WTC11 (cell line): ENCODE measurements at regions not wholly inside any gene's neighbourhood (a gene's known extent, or its start where the extent isn't known, plus 50 kb on each side); places are given as distances from the start of the nearest gene placed in this dataset.

ENCODE experiments used
- ATAC-seq: fragments of 200-7000 bp; cut with Tn5 transposase; 2 replicates; pipeline ENCODE4 v1.10.0; 2021; ENCODE audit warnings: mild to moderate bottlenecking, moderate library complexity
- CTCF ChIA-PET: fragments of 300-600 bp; sonication (Branson Sonifier 250); formaldehyde crosslinking; loops from one replicate; lab custom pipeline; 2021; ENCODE audit warnings: antibody characterized with exemption; lab: Charles Lee
- POLR2A ChIA-PET: fragments of 350-600 bp; sonication (Branson Sonifier 250); formaldehyde crosslinking; loops from one replicate; lab custom pipeline; 2021; ENCODE audit warnings: antibody characterized with exemption; lab: Charles Lee
- DNase-seq: peaks from one replicate; pipeline ENCODE4 v3.0.0; 2021; ENCODE audit warnings: low spot score
- H3K27ac Mint-ChIP-seq: 2 replicates; pipeline ENCODE4 v1.8.0; 2021; ENCODE audit warnings: mixed read lengths
- H3K27me3 Mint-ChIP-seq: 2 replicates; pipeline ENCODE4 v1.8.0; 2021; ENCODE audit warnings: low read depth, mild to moderate bottlenecking, moderate library complexity, mixed read lengths
- H3K36me3 Mint-ChIP-seq: 2 replicates; pipeline ENCODE4 v1.8.0; 2021; ENCODE audit warnings: mixed read lengths
- H3K4me1 Mint-ChIP-seq: 2 replicates; pipeline ENCODE4 v1.8.0; 2022; ENCODE audit warnings: mixed read lengths
- H3K4me3 Mint-ChIP-seq: 2 replicates; pipeline ENCODE4 v1.8.0; 2021; ENCODE audit warnings: mild to moderate bottlenecking, moderate library complexity, mixed read lengths
- H3K9me3 Mint-ChIP-seq: 2 replicates; pipeline ENCODE4 v1.8.0; 2021; ENCODE audit warnings: mixed read lengths
- CREB1 ChIP-seq: sonication (generic); formaldehyde crosslinking; IDR thresholded peaks from 2 replicates; pipeline ENCODE4 v1.8.0; 2023; ENCODE audit warnings: mild to moderate bottlenecking, missing genetic modification reagents
- CTCF ChIP-seq: fragments of 200-600 bp; IDR thresholded peaks from 2 replicates; pipeline ENCODE4 v1.8.0; 2022; ENCODE audit warnings: antibody characterized with exemption
- E2F1 ChIP-seq: sonication (generic); formaldehyde crosslinking; IDR thresholded peaks from 2 replicates; pipeline ENCODE4 v1.8.0; 2022; ENCODE audit warnings: mild to moderate bottlenecking, missing genetic modification reagents
- ETV6 ChIP-seq: sonication (generic); formaldehyde crosslinking; IDR thresholded peaks from 2 replicates; pipeline ENCODE4 v1.8.1; 2022; ENCODE audit warnings: mild to moderate bottlenecking, missing genetic modification reagents
- FOXP4 ChIP-seq: sonication (generic); formaldehyde crosslinking; IDR thresholded peaks from 2 replicates; pipeline ENCODE4 v1.8.0; 2022; ENCODE audit warnings: mild to moderate bottlenecking, missing genetic modification reagents
- GABPB1 ChIP-seq: sonication (generic); formaldehyde crosslinking; IDR thresholded peaks from 2 replicates; pipeline ENCODE4 v1.8.1; 2023; ENCODE audit warnings: mild to moderate bottlenecking, missing genetic modification reagents
- GRHL2 ChIP-seq: fragments of 250-450 bp; sonication (Bioruptor Pico); IDR thresholded peaks from 2 replicates; pipeline ENCODE4 v1.8.0; 2022; ENCODE audit warnings: mild to moderate bottlenecking, moderate library complexity; ENCODE audit not compliant: insufficient replicate concordance, severe bottlenecking
- IRF2 ChIP-seq: sonication (generic); formaldehyde crosslinking; IDR thresholded peaks from 2 replicates; pipeline ENCODE4 v1.8.0; 2022; ENCODE audit warnings: low read depth, missing genetic modification reagents, borderline replicate concordance
- JAZF1 ChIP-seq: fragments of 250-450 bp; sonication (Bioruptor Pico); IDR thresholded peaks from 2 replicates; pipeline ENCODE4 v1.9.0; 2021; ENCODE audit warnings: moderate library complexity, mild to moderate bottlenecking, inconsistent platforms
- KAT7 ChIP-seq: sonication (generic); formaldehyde crosslinking; IDR thresholded peaks from 2 replicates; pipeline ENCODE4 v1.8.1; 2023; ENCODE audit warnings: missing genetic modification reagents, mild to moderate bottlenecking, borderline replicate concordance
- MYBL2 ChIP-seq: sonication (generic); formaldehyde crosslinking; IDR thresholded peaks from 2 replicates; pipeline ENCODE4 v1.8.1; 2023; ENCODE audit warnings: mild to moderate bottlenecking, moderate library complexity, missing genetic modification reagents
- NR2C2 ChIP-seq: sonication (generic); formaldehyde crosslinking; IDR thresholded peaks from 2 replicates; pipeline ENCODE4 v1.8.0; 2022; ENCODE audit warnings: mild to moderate bottlenecking, missing genetic modification reagents
- NR3C1 ChIP-seq: sonication (generic); formaldehyde crosslinking; conservative IDR thresholded peaks from 2 replicates; pipeline ENCODE4 v1.8.1; 2023; ENCODE audit warnings: low read depth, mild to moderate bottlenecking, missing genetic modification reagents
- SP1 ChIP-seq: sonication (generic); formaldehyde crosslinking; conservative IDR thresholded peaks from 2 replicates; pipeline ENCODE4 v1.8.1; 2022; ENCODE audit warnings: missing genetic modification reagents
- TP53 ChIP-seq: sonication (generic); formaldehyde crosslinking; IDR thresholded peaks from 2 replicates; pipeline ENCODE4 v1.8.1; 2023; ENCODE audit warnings: mild to moderate bottlenecking, missing genetic modification reagents
- USF1 ChIP-seq: sonication (generic); formaldehyde crosslinking; IDR thresholded peaks from 2 replicates; pipeline ENCODE4 v1.8.0; 2022; ENCODE audit warnings: mild to moderate bottlenecking, missing genetic modification reagents
- ZBTB43 ChIP-seq: sonication (generic); formaldehyde crosslinking; IDR thresholded peaks from 2 replicates; pipeline ENCODE4 v1.8.1; 2023; ENCODE audit warnings: mild to moderate bottlenecking, missing genetic modification reagents
- ZNF281 ChIP-seq: sonication (generic); formaldehyde crosslinking; IDR thresholded peaks from 2 replicates; pipeline ENCODE4 v1.8.0; 2023; ENCODE audit warnings: mild to moderate bottlenecking, missing genetic modification reagents
- ZNF416 ChIP-seq: fragments of 250-450 bp; sonication (Bioruptor Pico); IDR thresholded peaks from 2 replicates; pipeline ENCODE4 v1.9.0; 2021; ENCODE audit warnings: mild to moderate bottlenecking, inconsistent platforms
- ZNF671 ChIP-seq: fragments of 250-450 bp; sonication (Bioruptor Pico); IDR thresholded peaks from 2 replicates; pipeline ENCODE4 v1.8.0; 2021; ENCODE audit warnings: mild to moderate bottlenecking

- CTCF ChIA-PET = interaction anchor here (0.7 kb wide), 1 partner anchor 9 kb away, joined by 6 read pairs; no protein-coding TSS in a partner anchor
- ATAC-seq = no peak
- H3K36me3 Mint-ChIP-seq = no peaks in the 10 kb centered on the region
- H3K4me1 Mint-ChIP-seq = peaks cover 6% of the 10 kb centered on the region; the same call in 1 of the 2 replicates
- no peak overlapping the region for H3K4me3 Mint-ChIP-seq
- TF ChIP-seq ZBTB43 (CRISPR knock-in tag) (no peak), NR2C2 (CRISPR knock-in tag) (no peak), ETV6 (CRISPR knock-in tag) (no peak), IRF2 (CRISPR knock-in tag) (no peak), ZNF671 (CRISPR knock-in tag) (no peak), MYBL2 (CRISPR knock-in tag) (no peak)
- TF ChIP-seq, all 79 proteins: peak for 0
- no peak overlapping the region for H3K27ac Mint-ChIP-seq
- H3K9me3 Mint-ChIP-seq = no peaks in the 10 kb centered on the region
- POLR2A ChIA-PET = no interaction called here
- DNase-seq = no peak
- H3K27me3 Mint-ChIP-seq = no peaks in the 10 kb centered on the region
These were observed 229.3 kb downstream of the ZPLD1 start for GRCh38 chr3:102664126-102664525.

GRCh38 chr3:102665183-102665582, 230.4 kb downstream of the ZPLD1 start:
- CTCF ChIA-PET = no interaction called here
- H3K27me3 Mint-ChIP-seq = no peaks in the 10 kb centered on the region
- no peak for TF ChIP-seq ZNF281 (CRISPR knock-in tag)
- TF ChIP-seq ZNF671 (CRISPR knock-in tag) = no peak
- TF ChIP-seq NR3C1 (CRISPR knock-in tag) = no peak
- no peak for TF ChIP-seq GRHL2
- TF ChIP-seq KAT7 = no peak
- no peak for TF ChIP-seq IRF2 (CRISPR knock-in tag)
- no peak for TF ChIP-seq ZNF416 (CRISPR knock-in tag)
- no peak for TF ChIP-seq ETV6 (CRISPR knock-in tag)
- no peak for TF ChIP-seq JAZF1
- no peak for TF ChIP-seq SP1 (CRISPR knock-in tag)
- no peak for TF ChIP-seq CREB1 (CRISPR knock-in tag)
- no peak for TF ChIP-seq TP53
- no peak for TF ChIP-seq E2F1 (CRISPR knock-in tag)
- TF ChIP-seq, all 79 proteins: peak for 0
- peaks cover 6% of the 10 kb centered on the region; the same call in 1 of the 2 replicates for H3K4me1 Mint-ChIP-seq
- POLR2A ChIA-PET = no interaction called here
- no peak for DNase-seq
- no peak for ATAC-seq
- H3K36me3 Mint-ChIP-seq = no peaks in the 10 kb centered on the region
- H3K4me3 Mint-ChIP-seq = no peak overlapping the region
- no peak overlapping the region for H3K27ac Mint-ChIP-seq
- H3K9me3 Mint-ChIP-seq = no peaks in the 10 kb centered on the region

- H3K27me3 Mint-ChIP-seq = no peaks in the 10 kb centered on the region
- DNase-seq (no peak), ATAC-seq (no peak)
- ChIA-PET POLR2A (no interaction called here), CTCF (interaction anchor here (1.4 kb wide), 1 partner anchor 139 kb away, joined by 3 read pairs; no protein-coding TSS in a partner anchor)
- no peak overlapping the region for H3K4me3 Mint-ChIP-seq
- H3K36me3 Mint-ChIP-seq = no peaks in the 10 kb centered on the region
- no peak overlapping the region for H3K27ac Mint-ChIP-seq
- no peaks in the 10 kb centered on the region for H3K9me3 Mint-ChIP-seq
- TF ChIP-seq GABPB1 = no peak
- no peak for TF ChIP-seq ZNF416 (CRISPR knock-in tag)
- TF ChIP-seq FOXP4 (CRISPR knock-in tag) = no peak
- TF ChIP-seq ETV6 (CRISPR knock-in tag) = no peak
- no peak for TF ChIP-seq USF1 (CRISPR knock-in tag)
- no peak for TF ChIP-seq CTCF
- H3K4me1 Mint-ChIP-seq = peaks cover 6% of the 10 kb centered on the region; the same call in 1 of the 2 replicates
These were observed 233.4 kb downstream of the ZPLD1 start for GRCh38 chr3:102668247-102668646.
